ENCODE measurements at regions not wholly inside any gene's neighbourhood (a gene's known extent, or its start where the extent isn't known, plus 50 kb on each side); places are given as distances from the start of the nearest gene placed in this dataset.

- H3K27me3 ChIP-seq (ENCODE audit: control insufficient read depth in 2 of 2, insufficient read depth in 2 of 2, low read length in 2 of 2) = peaks cover 0 to 2% of the 10 kb centered on the region in 2 experiments
- no peaks in the 10 kb centered on the region for H3K9me3 ChIP-seq (replicated peaks; ENCODE audit: control insufficient read depth, insufficient read depth, low read length)
- no peak overlapping the region for H3K9ac ChIP-seq (replicated peaks; ENCODE audit: extremely low read depth, insufficient read depth, low read length)
- FAIRE-seq (no peak), DNase-seq (ENCODE audit: low read depth, low spot score) (no peak)
- no peak overlapping the region for H3K27ac ChIP-seq (ENCODE audit: insufficient read depth, low read depth, low read length)
- dilution Hi-C loops (cut with MboI; ENCODE audit: extremely low pct_ligation_motif_present, low sequenced_read_pairs) (no loop called here), intact Hi-C loops (cut with micrococcal nuclease) (no loop called here)
- no peak overlapping the region for H3K4me3 ChIP-seq (replicated peaks in 1 of 3; ENCODE audit: insufficient read depth in 1 of 3, low read depth in 1 of 3, low read length in 3 of 3)
- no peaks in the 10 kb centered on the region for H4K20me1 ChIP-seq (replicated peaks; ENCODE audit: control insufficient read depth, extremely low read depth, insufficient read depth, low read length)
- ChIA-PET CTCF (interaction anchor here (0.7 to 6.2 kb wide), 4 partner anchors 7 to 19 kb away, joined by 3 to 34 read pairs (median 4); no protein-coding TSS in a partner anchor), POLR2A (no interaction called here)
- no peak overlapping the region for H2AFZ ChIP-seq (ENCODE audit: low read depth, low read length)
- no TSS peak for BruUV-seq (replicated peaks)
- H3K4me2 ChIP-seq (ENCODE audit: insufficient read depth, low read length) = no peak overlapping the region
- H3K4me1 ChIP-seq (ENCODE audit: control insufficient read depth, extremely low read depth, insufficient read depth, low read length) = no peaks in the 10 kb centered on the region
- no peaks in the 10 kb centered on the region for H3K79me2 ChIP-seq (ENCODE audit: control insufficient read depth, insufficient read depth, low read length)
- TF ChIP-seq EZH2 (IDR thresholded peaks at IDR 0.05; ENCODE audit: borderline replicate concordance, low read depth, low read length, severe bottlenecking) = no peak
- TF ChIP-seq GATA2 (IDR thresholded peaks at IDR 0.05; ENCODE audit: insufficient read depth, insufficient read length, low read depth, low read length) = no peak
- no peak for TF ChIP-seq MYC (IDR thresholded peaks at IDR 0.05; ENCODE audit: low read depth, low read length)
- no peak for TF ChIP-seq CTCF (IDR thresholded peaks at IDR 0.05; ENCODE audit: extremely low read depth in 1 of 2, insufficient read depth in 1 of 2, low read depth in 1 of 2, low read length in 2 of 2)
- H3K9me1 ChIP-seq (replicated peaks; ENCODE audit: control insufficient read depth, extremely low read depth, insufficient read depth, low read length) = no peaks in the 10 kb centered on the region
- no peaks in the 10 kb centered on the region for H3K36me3 ChIP-seq (ENCODE audit: control insufficient read depth in 2 of 2, extremely low read depth in 1 of 2, insufficient read depth in 2 of 2, low read length in 2 of 2)
Observed at GRCh38 chr10:30233186-30233959, 115.7 kb downstream of the MTPAP start.

- Histone ChIP-seq H3K27ac (ENCODE audit: insufficient read depth, low read depth, low read length) (no peak overlapping the region), H3K36me3 (ENCODE audit: control insufficient read depth in 2 of 2, extremely low read depth in 1 of 2, insufficient read depth in 2 of 2, low read length in 2 of 2) (no peaks in the 10 kb centered on the region), H3K9me3 (replicated peaks; ENCODE audit: control insufficient read depth, insufficient read depth, low read length) (no peaks in the 10 kb centered on the region), H4K20me1 (replicated peaks; ENCODE audit: control insufficient read depth, extremely low read depth, insufficient read depth, low read length) (no peaks in the 10 kb centered on the region), H3K9ac (replicated peaks; ENCODE audit: extremely low read depth, insufficient read depth, low read length) (no peak overlapping the region), H2AFZ (ENCODE audit: low read depth, low read length) (no peak overlapping the region), H3K4me3 (replicated peaks in 1 of 3; ENCODE audit: insufficient read depth in 1 of 3, low read depth in 1 of 3, low read length in 3 of 3) (no peak overlapping the region), H3K9me1 (replicated peaks; ENCODE audit: control insufficient read depth, extremely low read depth, insufficient read depth, low read length) (no peaks in the 10 kb centered on the region), H3K4me2 (ENCODE audit: insufficient read depth, low read length) (no peak overlapping the region), H3K79me2 (ENCODE audit: control insufficient read depth, insufficient read depth, low read length) (no peaks in the 10 kb centered on the region), H3K27me3 (ENCODE audit: control insufficient read depth in 2 of 2, insufficient read depth in 2 of 2, low read length in 2 of 2) (peaks cover 0 to 2% of the 10 kb centered on the region in 2 experiments), H3K4me1 (ENCODE audit: control insufficient read depth, extremely low read depth, insufficient read depth, low read length) (peaks cover 3% of the 10 kb centered on the region)
- dilution Hi-C loops (cut with MboI; ENCODE audit: extremely low pct_ligation_motif_present, low sequenced_read_pairs) (no loop called here), intact Hi-C loops (cut with micrococcal nuclease) (no loop called here)
- CTCF ChIA-PET = interaction anchor here (1.0 to 6.2 kb wide), 4 partner anchors 9 to 29 kb away, joined by 3 to 34 read pairs (median 4); no protein-coding TSS in a partner anchor
- no TSS peak for BruUV-seq (replicated peaks)
- POLR2A ChIA-PET = no interaction called here
- FAIRE-seq = no peak
- TF ChIP-seq POLR2A (IDR thresholded peaks at IDR 0.05; ENCODE audit: low read depth, low read length) = no peak
- no peak for TF ChIP-seq MAX (IDR thresholded peaks at IDR 0.05; ENCODE audit: insufficient read depth, insufficient read length)
- no peak for TF ChIP-seq FOS (IDR thresholded peaks at IDR 0.05; ENCODE audit: borderline replicate concordance, insufficient read depth, low read length)
- no peak for DNase-seq (ENCODE audit: low read depth, low spot score)
Observed at GRCh38 chr10:30231709-30232108, 117.4 kb downstream of the MTPAP start.

Measured in endothelial cell of umbilical vein (primary cell).